ENCODE measurements at regions not wholly inside any gene's neighbourhood (a gene's known extent, or its start where the extent isn't known, plus 50 kb on each side); places are given as distances from the start of the nearest gene placed in this dataset.

DNA sequence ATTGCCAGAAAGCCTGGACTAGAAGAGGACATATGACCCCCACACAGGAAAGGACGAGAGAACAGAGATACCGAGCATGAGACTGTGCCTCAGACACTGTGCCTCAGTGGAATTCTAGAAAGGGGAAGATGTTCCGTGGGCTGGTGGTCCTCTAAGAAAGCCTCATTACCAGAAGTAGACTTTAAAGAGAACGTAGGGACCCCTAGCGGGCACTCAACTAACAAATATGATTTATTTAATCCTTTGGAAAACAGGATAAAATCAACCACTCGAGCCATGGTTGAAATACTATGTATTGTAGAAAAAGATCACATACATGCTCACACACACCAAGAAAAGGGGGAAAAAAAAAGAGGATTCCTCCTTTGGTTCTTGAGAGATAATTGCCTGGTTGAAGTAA is 701.2 kb upstream of the SORCS1 start:
- no peak overlapping the region for H3K27ac Mint-ChIP-seq
- WGBS (ENCODE audit: extremely low coverage, insufficient read length, low lambda C conversion rate), result no CpG with 5 or more reads among the region's 6 CpGs
- Histone ChIP-seq H2BK20ac (ENCODE audit: low read depth, low read length, poor library complexity, severe bottlenecking) (no peak overlapping the region), H3K79me2 (ENCODE audit: insufficient read depth, low read length) (no peaks in the 10 kb centered on the region), H3K56ac (ENCODE audit: insufficient read length, low read depth, low read length) (no peak overlapping the region), H2BK120ac (ENCODE audit: low read depth, low read length, poor library complexity, severe bottlenecking) (no peak overlapping the region), H4K91ac (ENCODE audit: insufficient read length, low read depth, low read length) (no peak overlapping the region), H4K20me1 (ENCODE audit: control insufficient read depth, insufficient read depth, insufficient read length) (no peaks in the 10 kb centered on the region), H3K27me3 (ENCODE audit: insufficient read depth, low read length) (no peaks in the 10 kb centered on the region), H3K14ac (ENCODE audit: insufficient read depth, low read length) (no peak overlapping the region), H3K9me3 (ENCODE audit: control insufficient read depth, low read depth, low read length) (no peaks in the 10 kb centered on the region), H2BK12ac (ENCODE audit: insufficient read length, low read depth, low read length) (no peak overlapping the region), H2AK5ac (ENCODE audit: insufficient read length, low read length) (no peak overlapping the region), H3K4me2 (ENCODE audit: insufficient read depth, insufficient read length, low read length) (no peak overlapping the region), H3K27ac (ENCODE audit: insufficient read length, low read depth, low read length) (no peak overlapping the region), H3K18ac (ENCODE audit: insufficient read length, low read depth, low read length) (no peak overlapping the region), H2BK5ac (ENCODE audit: insufficient read length, low read length) (no peak overlapping the region), H3T11ph (ENCODE audit: low read length) (no peak overlapping the region), H4K8ac (replicated peaks; ENCODE audit: insufficient read length, low read depth, low read length) (no peak overlapping the region), H4K5ac (ENCODE audit: insufficient read length, low read depth, low read length) (no peak overlapping the region), H3K9ac (ENCODE audit: extremely low read depth, insufficient read length, low read length) (no peak overlapping the region), H3K23me2 (ENCODE audit: insufficient read length, low read depth, low read length, poor library complexity, severe bottlenecking) (no peaks in the 10 kb centered on the region), H2BK15ac (ENCODE audit: low read depth, low read length) (no peak overlapping the region), H3K4ac (ENCODE audit: low read depth, low read length) (no peak overlapping the region), H2AFZ (ENCODE audit: low read length) (no peak overlapping the region), H3K4me1 (ENCODE audit: insufficient read depth, low read length) (no peaks in the 10 kb centered on the region; the same call in 1 of the 2 replicates), H3K79me1 (ENCODE audit: insufficient read depth, low read depth, low read length, poor library complexity, severe bottlenecking) (no peaks in the 10 kb centered on the region), H3K23ac (ENCODE audit: insufficient read length, low read depth, low read length) (no peak overlapping the region)
- DNase-seq, result no peak
- H3K27me3 Mint-ChIP-seq (ENCODE audit: low read depth), result no peaks in the 10 kb centered on the region
- peaks cover 8 to 11% of the 10 kb centered on the region in 2 experiments for H3K4me1 Mint-ChIP-seq
- no peaks in the 10 kb centered on the region for H3K9me3 Mint-ChIP-seq
- no peaks in the 10 kb centered on the region for H3K36me3 Mint-ChIP-seq (ENCODE audit: insufficient read depth in 1 of 3, low read depth in 3 of 3)
- no peak overlapping the region for H3K4me3 Mint-ChIP-seq
- TF ChIP-seq, protein P1, sequence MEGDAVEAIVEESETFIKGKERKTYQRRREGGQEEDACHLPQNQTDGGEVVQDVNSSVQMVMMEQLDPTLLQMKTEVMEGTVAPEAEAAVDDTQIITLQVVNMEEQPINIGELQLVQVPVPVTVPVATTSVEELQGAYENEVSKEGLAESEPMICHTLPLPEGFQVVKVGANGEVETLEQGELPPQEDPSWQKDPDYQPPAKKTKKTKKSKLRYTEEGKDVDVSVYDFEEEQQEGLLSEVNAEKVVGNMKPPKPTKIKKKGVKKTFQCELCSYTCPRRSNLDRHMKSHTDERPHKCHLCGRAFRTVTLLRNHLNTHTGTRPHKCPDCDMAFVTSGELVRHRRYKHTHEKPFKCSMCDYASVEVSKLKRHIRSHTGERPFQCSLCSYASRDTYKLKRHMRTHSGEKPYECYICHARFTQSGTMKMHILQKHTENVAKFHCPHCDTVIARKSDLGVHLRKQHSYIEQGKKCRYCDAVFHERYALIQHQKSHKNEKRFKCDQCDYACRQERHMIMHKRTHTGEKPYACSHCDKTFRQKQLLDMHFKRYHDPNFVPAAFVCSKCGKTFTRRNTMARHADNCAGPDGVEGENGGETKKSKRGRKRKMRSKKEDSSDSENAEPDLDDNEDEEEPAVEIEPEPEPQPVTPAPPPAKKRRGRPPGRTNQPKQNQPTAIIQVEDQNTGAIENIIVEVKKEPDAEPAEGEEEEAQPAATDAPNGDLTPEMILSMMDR (conservative IDR thresholded peaks at IDR 0.05), result peak; percentile 39; the same call in 1 of the 3 replicates

Measured in H9 (cell line).